K562 (cell line): ENCODE measurements at regions not wholly inside any gene's neighbourhood (a gene's known extent, or its start where the extent isn't known, plus 50 kb on each side); places are given as distances from the start of the nearest gene placed in this dataset.

Experiments used
- ATAC-seq: fragments of 200-7000 bp; cut with Tn5 transposase; 3 replicates; pipeline ENCODE4 v1.9.1; 2020; ENCODE audit warnings: moderate library complexity
- BruUV-seq: library from RNA; stranded (reverse); fragments of 400-500 nt; replicated peaks from 2 replicates; lab custom pipeline; 2021; lab: Mats Ljungman, UMichigan
- CTCF ChIA-PET: fragments of 300-600 bp; formaldehyde crosslinking; extraction: SDS; loops from one replicate; lab custom pipeline; 2021; ENCODE audit warnings: low intra/inter-chr PET ratio; lab: Yijun Ruan, JAX
- POLR2A ChIA-PET: fragments of 300-600, 350-650 bp; sonication (Branson Sonifier 250); formaldehyde crosslinking; extraction: SDS; loops from one replicate; lab custom pipeline; 2021; ENCODE audit warnings: antibody characterized with exemption, inconsistent platforms; lab: Yijun Ruan, JAX
- DNase-seq, 4 experiments: peaks; one replicate each; pipeline versions ENCODE4 v3.0.0 to v3.0.0-alpha.2; 2011 to 2018; ENCODE audit warnings: low spot score in 3 of 4, mixed read lengths in 3 of 4; ENCODE audit errors: extremely low read depth in 1 of 4
- FAIRE-seq: peaks from 2 replicates; lab custom pipeline; 2011; peaks lifted over from hg19 to GRCh38; lab: Jason Lieb, UNC
- H2AFZ ChIP-seq: 2 replicates; pipeline ENCODE4 v1.6.0; 2011; ENCODE audit warnings: low read depth, low read length, control low read depth, inconsistent platforms
- H3K27ac ChIP-seq: fragments of 200-600 bp; 3 replicates; pipeline ENCODE4 v1.8.0; 2011; ENCODE audit warnings: low read depth, mild to moderate bottlenecking, control low read depth, inconsistent platforms, low read length, moderate library complexity, mixed read lengths; ENCODE audit errors: extremely low read depth
- H3K27me3 ChIP-seq, 2 experiments: fragments of 300-600 bp in 1 of 2; 2 replicates in 1 of 2; 3 replicates in 1 of 2; pipeline versions ENCODE4 v1.6.0 to v1.8.0; 2011; ENCODE audit warnings: inconsistent platforms in 2 of 2, low read length in 2 of 2, mild to moderate bottlenecking in 1 of 2, mixed read lengths in 1 of 2, moderate library complexity in 1 of 2; ENCODE audit not compliant: control insufficient read depth in 2 of 2, insufficient read depth in 2 of 2
- H3K36me3 ChIP-seq: fragments of 300-600 bp; 3 replicates; pipeline ENCODE4 v1.8.0; 2011; ENCODE audit warnings: mild to moderate bottlenecking, low read length, inconsistent platforms; ENCODE audit not compliant: control insufficient read depth, insufficient read depth
- H3K4me1 ChIP-seq, 2 experiments: fragments of 200-600 bp in 1 of 2; replicated peaks in 1 of 2; 2 replicates in 1 of 2; 3 replicates in 1 of 2; pipeline versions ENCODE4 v1.5.1 to v1.8.0; 2011; ENCODE audit warnings: inconsistent platforms in 2 of 2, low read length in 2 of 2, mild to moderate bottlenecking in 1 of 2, mixed read lengths in 1 of 2, moderate library complexity in 1 of 2; ENCODE audit not compliant: control insufficient read depth in 2 of 2, insufficient read depth in 2 of 2
- H3K4me2 ChIP-seq: 2 replicates; pipeline ENCODE4 v1.6.1; 2011; ENCODE audit warnings: low read length, control low read depth, inconsistent platforms, mixed read lengths; ENCODE audit not compliant: insufficient read depth
- H3K4me3 ChIP-seq: fragments of 200-600 bp; sonication (generic), shearing (Covaris generic); 2 replicates; pipeline ENCODE4 v1.5.1; 2016; ENCODE audit warnings: control low read depth, inconsistent platforms
- H3K79me2 ChIP-seq: fragments of 200-600 bp; 3 replicates; pipeline ENCODE4 v1.8.0; 2011; ENCODE audit warnings: low read length, inconsistent platforms; ENCODE audit not compliant: control insufficient read depth, insufficient read depth
- H3K9ac ChIP-seq, 2 experiments: 2 replicates each; pipeline versions ENCODE4 v1.6.0 to v1.6.1; 2011; ENCODE audit warnings: low read depth in 2 of 2, low read length in 2 of 2, control low read depth in 1 of 2, inconsistent platforms in 1 of 2, mild to moderate bottlenecking in 1 of 2, mixed read lengths in 1 of 2; ENCODE audit not compliant: insufficient read depth in 1 of 2
- H3K9me1 ChIP-seq: one replicate; pipeline ENCODE4 v1.6.0; 2011; ENCODE audit warnings: inconsistent platforms, mild to moderate bottlenecking, low read length, moderate library complexity; ENCODE audit not compliant: control insufficient read depth, insufficient read depth
- H3K9me3 ChIP-seq: replicated peaks from 2 replicates; pipeline ENCODE4 v1.5.1; 2011; ENCODE audit warnings: low read depth, low read length, inconsistent platforms; ENCODE audit not compliant: control insufficient read depth, insufficient read depth
- H4K20me1 ChIP-seq: replicated peaks from 2 replicates; pipeline ENCODE4 v1.6.1; 2011; ENCODE audit warnings: low read length, inconsistent platforms, mixed read lengths; ENCODE audit not compliant: control insufficient read depth, insufficient read depth
- EZH2 ChIP-seq: IDR thresholded peaks from 2 replicates; pipeline ENCODE4 v1.6.1; 2012; ENCODE audit warnings: low read depth, mild to moderate bottlenecking, inconsistent platforms, low read length, borderline replicate concordance
- HDAC8 ChIP-seq: fragments of 450-650 bp; IDR thresholded peaks from 2 replicates; pipeline ENCODE4 v1.6.1; 2016; ENCODE audit warnings: mild to moderate bottlenecking, missing genetic modification characterization, moderate library complexity, missing compliant biosample characterization
- KLF1 ChIP-seq: fragments of 450-650 bp; IDR thresholded peaks from 2 replicates; pipeline ENCODE4 v1.6.1; 2016; ENCODE audit warnings: missing genetic modification characterization, missing compliant biosample characterization
- MAFK ChIP-seq: IDR thresholded peaks from 2 replicates; pipeline ENCODE4 v1.6.1; 2011; ENCODE audit warnings: low read length, improper control_type of control experiment
- NR3C1 ChIP-seq: sonication (generic); formaldehyde crosslinking; IDR thresholded peaks from 2 replicates; pipeline ENCODE4 v1.8.1; 2022; ENCODE audit warnings: missing genetic modification reagents
- PHB2 ChIP-seq: fragments of 450-650 bp; IDR thresholded peaks from 2 replicates; pipeline ENCODE4 v1.6.1; 2017; ENCODE audit warnings: low read depth
- SIX5 ChIP-seq, 2 experiments: IDR thresholded peaks; 2 replicates each; pipeline ENCODE4 v1.6.1; 2011; ENCODE audit warnings: low read length in 2 of 2, borderline replicate concordance in 1 of 2, low read depth in 1 of 2, mild to moderate bottlenecking in 1 of 2, moderate library complexity in 1 of 2; ENCODE audit not compliant: insufficient read depth in 1 of 2
- SNRNP70 ChIP-seq: fragments of 200-400 bp; formaldehyde crosslinking; optimal IDR thresholded peaks from 2 replicates; pipeline ENCODE3; 2017; ENCODE audit warnings: low read depth, low read length
- TFAP4 ChIP-seq: sonication (generic); formaldehyde crosslinking; IDR thresholded peaks from 2 replicates; pipeline ENCODE4 v1.8.0; 2022; ENCODE audit warnings: missing genetic modification reagents, mild to moderate bottlenecking, moderate library complexity, borderline replicate concordance
- ZNF197 ChIP-seq: fragments of 200-800 bp; sonication (Bioruptor generic); IDR thresholded peaks from 2 replicates; pipeline ENCODE4 v1.6.1; 2016; ENCODE audit warnings: low read depth, missing genetic modification characterization, missing compliant biosample characterization
- ZNF232 ChIP-seq: sonication (generic); formaldehyde crosslinking; IDR thresholded peaks from 2 replicates; pipeline ENCODE4 v1.8.0; 2022; ENCODE audit warnings: mild to moderate bottlenecking, missing genetic modification reagents
- ZNF24 ChIP-seq: fragments of 450-650 bp; IDR thresholded peaks from 2 replicates; pipeline ENCODE4 v1.6.1; 2016
- WGBS: fragments of 100-300 bp; shearing (Covaris generic); methylation state at CpG from one replicate; pipeline ENCODE4 v1.1.6; 2016; ENCODE audit warnings: low coverage, mixed read lengths; ENCODE audit not compliant: insufficient coverage; ENCODE audit errors: missing lambda C conversion rate; 5-methylcytosine and 5-hydroxymethylcytosine counted together
- in situ Hi-C: fragments of 300-500 bp; cut with MboI; formaldehyde crosslinking; loops from 4 replicates; pipeline ENCODE4 v1.15.0; 2018; ENCODE audit warnings: inconsistent platforms, mixed read lengths
- intact Hi-C: fragments of 100-400 bp; cut with micrococcal nuclease; formaldehyde crosslinking; loops from 2 replicates; pipeline ENCODE4 v1.14.2; 2022
- TF ChIP-seq, protein P1 (sequence below), 2 experiments: fragments of 450-650 bp; IDR thresholded peaks; 2 replicates each; pipeline ENCODE4 v1.6.1; 2018; ENCODE audit warnings: mild to moderate bottlenecking in 2 of 2, low read depth in 1 of 2; ENCODE audit not compliant: partially characterized antibody in 2 of 2

DNA sequence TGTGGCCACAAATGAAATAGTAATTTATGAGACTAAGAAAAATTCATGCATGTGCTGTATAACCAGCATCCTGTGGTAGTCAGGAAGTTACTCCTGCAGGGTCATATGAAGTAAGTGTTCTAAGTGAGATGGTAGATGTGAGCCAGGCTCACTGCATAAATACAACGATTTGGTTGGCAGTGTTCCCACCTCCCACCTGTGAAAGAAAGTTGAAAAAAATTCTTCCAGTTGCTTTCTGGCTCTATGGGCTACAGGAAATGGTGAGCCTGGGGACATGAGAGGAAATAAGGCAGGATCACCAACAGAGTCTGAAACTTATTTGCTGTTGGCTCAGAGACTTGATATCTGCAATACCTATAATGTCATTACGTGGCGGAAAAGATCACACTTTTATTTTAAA, 301.7 kb upstream of the SPRY2 start:
- CTCF ChIA-PET = no interaction called here
- Histone ChIP-seq H3K27me3 (no peaks in the 10 kb centered on the region), H3K79me2 (no peaks in the 10 kb centered on the region), H3K9ac (no peak overlapping the region), H3K4me1 (no peaks in the 10 kb centered on the region), H3K36me3 (no peaks in the 10 kb centered on the region), H3K4me2 (no peak overlapping the region), H4K20me1 (no peaks in the 10 kb centered on the region), H3K9me1 (no peaks in the 10 kb centered on the region), H3K9me3 (0 out of 2 replicates have a peak, but pooled peaks cover 3% of the 10 kb centered on the region), H2AFZ (no peak overlapping the region), H3K4me3 (no peak overlapping the region), H3K27ac (no peak overlapping the region)
- no peak for DNase-seq
- POLR2A ChIA-PET = no interaction called here
- in situ Hi-C loops (no loop called here), intact Hi-C loops (no loop called here)
- no TSS peak for BruUV-seq
- no peak for FAIRE-seq
- TF ChIP-seq MAFK = no peak
- TF ChIP-seq NR3C1 = 0 out of 2 replicates have a peak, but pooled peaks have one; percentile 17
- under 1% methylated on average over 3 of the region's 3 CpGs for WGBS
- no peak for ATAC-seq

DNA sequence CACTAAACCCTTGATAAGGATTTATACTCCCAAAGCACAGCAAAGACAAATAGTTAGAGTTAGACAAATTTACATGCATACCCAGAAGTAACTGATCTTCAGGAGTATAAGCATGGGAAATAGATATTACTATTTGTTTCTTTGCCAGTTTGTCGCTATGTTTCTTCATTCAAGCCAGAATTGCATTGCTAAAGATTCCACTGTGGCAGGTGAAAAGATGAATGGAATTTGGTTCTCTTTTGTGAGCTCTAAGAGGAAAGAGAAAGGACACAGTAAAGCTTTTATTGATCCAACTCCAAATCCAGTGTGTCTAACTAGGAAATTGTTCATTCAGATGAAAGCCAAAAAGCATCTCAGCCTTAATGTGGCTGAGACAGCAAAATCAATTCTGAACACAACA, 292.3 kb upstream of the SPRY2 start:
- POLR2A ChIA-PET = interaction anchor here (1.0 kb wide), 1 partner anchor 21 kb away, joined by 3 read pairs; no protein-coding TSS in a partner anchor
- no peaks in the 10 kb centered on the region for H3K9me3 ChIP-seq
- no peaks in the 10 kb centered on the region for H3K79me2 ChIP-seq
- in situ Hi-C loops = no loop called here
- CTCF ChIA-PET = no interaction called here
- H3K9ac ChIP-seq = no peak overlapping the region
- H3K4me3 ChIP-seq = no peak overlapping the region
- H3K4me2 ChIP-seq = no peak overlapping the region
- H3K27ac ChIP-seq = no peak overlapping the region
- no peak for DNase-seq
- FAIRE-seq = no peak
- H3K27me3 ChIP-seq = no peaks in the 10 kb centered on the region
- intact Hi-C loops = no loop called here
- ATAC-seq = no peak
- no peaks in the 10 kb centered on the region for H3K36me3 ChIP-seq
- no TSS peak for BruUV-seq
- no peak overlapping the region for H2AFZ ChIP-seq
- no peaks in the 10 kb centered on the region for H3K4me1 ChIP-seq
- WGBS = 6% methylated on average over 1 of the region's 1 CpG
- H3K9me1 ChIP-seq = no peaks in the 10 kb centered on the region
- H4K20me1 ChIP-seq = no peaks in the 10 kb centered on the region
- TF ChIP-seq ZNF24 (no peak), ZNF197 (CRISPR knock-in tag) (no peak), ZNF232 (CRISPR knock-in tag) (no peak), PHB2 (no peak), KLF1 (tag) (no peak), EZH2 (no peak), TFAP4 (CRISPR knock-in tag) (no peak), HDAC8 (no peak), SIX5 (IDR thresholded peaks at IDR 0.05; ENCODE audit: borderline replicate concordance in 1 of 2, insufficient read depth in 1 of 2, low read depth in 1 of 2, low read length in 2 of 2) (no peak), SNRNP70 (no peak)
- TF ChIP-seq, protein P1, sequence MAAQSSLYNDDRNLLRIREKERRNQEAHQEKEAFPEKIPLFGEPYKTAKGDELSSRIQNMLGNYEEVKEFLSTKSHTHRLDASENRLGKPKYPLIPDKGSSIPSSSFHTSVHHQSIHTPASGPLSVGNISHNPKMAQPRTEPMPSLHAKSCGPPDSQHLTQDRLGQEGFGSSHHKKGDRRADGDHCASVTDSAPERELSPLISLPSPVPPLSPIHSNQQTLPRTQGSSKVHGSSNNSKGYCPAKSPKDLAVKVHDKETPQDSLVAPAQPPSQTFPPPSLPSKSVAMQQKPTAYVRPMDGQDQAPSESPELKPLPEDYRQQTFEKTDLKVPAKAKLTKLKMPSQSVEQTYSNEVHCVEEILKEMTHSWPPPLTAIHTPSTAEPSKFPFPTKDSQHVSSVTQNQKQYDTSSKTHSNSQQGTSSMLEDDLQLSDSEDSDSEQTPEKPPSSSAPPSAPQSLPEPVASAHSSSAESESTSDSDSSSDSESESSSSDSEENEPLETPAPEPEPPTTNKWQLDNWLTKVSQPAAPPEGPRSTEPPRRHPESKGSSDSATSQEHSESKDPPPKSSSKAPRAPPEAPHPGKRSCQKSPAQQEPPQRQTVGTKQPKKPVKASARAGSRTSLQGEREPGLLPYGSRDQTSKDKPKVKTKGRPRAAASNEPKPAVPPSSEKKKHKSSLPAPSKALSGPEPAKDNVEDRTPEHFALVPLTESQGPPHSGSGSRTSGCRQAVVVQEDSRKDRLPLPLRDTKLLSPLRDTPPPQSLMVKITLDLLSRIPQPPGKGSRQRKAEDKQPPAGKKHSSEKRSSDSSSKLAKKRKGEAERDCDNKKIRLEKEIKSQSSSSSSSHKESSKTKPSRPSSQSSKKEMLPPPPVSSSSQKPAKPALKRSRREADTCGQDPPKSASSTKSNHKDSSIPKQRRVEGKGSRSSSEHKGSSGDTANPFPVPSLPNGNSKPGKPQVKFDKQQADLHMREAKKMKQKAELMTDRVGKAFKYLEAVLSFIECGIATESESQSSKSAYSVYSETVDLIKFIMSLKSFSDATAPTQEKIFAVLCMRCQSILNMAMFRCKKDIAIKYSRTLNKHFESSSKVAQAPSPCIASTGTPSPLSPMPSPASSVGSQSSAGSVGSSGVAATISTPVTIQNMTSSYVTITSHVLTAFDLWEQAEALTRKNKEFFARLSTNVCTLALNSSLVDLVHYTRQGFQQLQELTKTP (IDR thresholded peaks at IDR 0.05; ENCODE audit: low read depth in 1 of 2, partially characterized antibody in 2 of 2) = no peak
